GM12878 (cell line): ENCODE measurements at regions not wholly inside any gene's neighbourhood (a gene's known extent, or its start where the extent isn't known, plus 50 kb on each side); places are given as distances from the start of the nearest gene placed in this dataset.

ENCODE experiments used
- ATAC-seq: fragments of 200-7000 bp; cut with Tn5 transposase; 3 replicates; pipeline ENCODE4 v1.9.1; 2020; ENCODE audit warnings: mild to moderate bottlenecking, moderate library complexity
- BruUV-seq: library from RNA; stranded (reverse); fragments of 400-500 nt; replicated peaks from 2 replicates; lab custom pipeline; 2021; lab: Mats Ljungman, UMichigan
- CTCF ChIA-PET: fragments of 300-600 bp; sonication (Branson Sonifier 250); formaldehyde crosslinking; extraction: SDS; loops from one replicate; lab custom pipeline; 2021; ENCODE audit warnings: inconsistent platforms; lab: Yijun Ruan, JAX
- POLR2A ChIA-PET: fragments of 350-600 bp; formaldehyde crosslinking; extraction: SDS; loops from one replicate; lab custom pipeline; 2021; ENCODE audit warnings: inconsistent platforms; lab: Charles Lee
- RAD21 ChIA-PET: fragments of 300-600 bp; sonication (Branson Sonifier 250); formaldehyde crosslinking; loops from one replicate; lab custom pipeline; 2023; ENCODE audit warnings: antibody characterized with exemption; ENCODE audit not compliant: unreplicated experiment; lab: Charles Lee
- SMC1A ChIA-PET: fragments of 300-600 bp; sonication (Branson Sonifier 250); formaldehyde crosslinking; loops from one replicate; lab custom pipeline; 2023; ENCODE audit not compliant: unreplicated experiment, uncharacterized antibody; lab: Charles Lee
- DNase-seq: peaks from one replicate; pipeline ENCODE4 v3.0.0-alpha.2; 2011; ENCODE audit warnings: low read depth, low spot score
- FAIRE-seq: peaks from 3 replicates; lab custom pipeline; 2011; peaks lifted over from hg19 to GRCh38; lab: Jason Lieb, UNC
- H2AFZ ChIP-seq: 2 replicates; pipeline ENCODE4 v1.6.0; 2011; ENCODE audit warnings: low read depth, low read length, control low read depth; ENCODE audit not compliant: control insufficient read depth
- H3K27ac ChIP-seq: 2 replicates; pipeline ENCODE4 v1.5.1; 2011; ENCODE audit warnings: control low read depth; ENCODE audit not compliant: control insufficient read depth, insufficient read depth
- H3K27me3 ChIP-seq, 2 experiments: replicated peaks in 1 of 2; 2 replicates each; pipeline versions ENCODE4 v1.6.0 to v1.6.1; 2011; ENCODE audit warnings: low read length in 1 of 2; ENCODE audit not compliant: control insufficient read depth in 2 of 2, insufficient read depth in 2 of 2
- H3K36me3 ChIP-seq, 2 experiments: 2 replicates each; pipeline ENCODE4 v1.5.1; 2011; ENCODE audit warnings: low read length in 1 of 2; ENCODE audit not compliant: control insufficient read depth in 2 of 2, insufficient read depth in 2 of 2
- H3K4me1 ChIP-seq: 2 replicates; pipeline ENCODE4 v1.6.1; 2011; ENCODE audit warnings: mild to moderate bottlenecking, low read length, moderate library complexity, mixed read lengths; ENCODE audit not compliant: control insufficient read depth, insufficient read depth
- H3K4me2 ChIP-seq: 2 replicates; pipeline ENCODE4 v1.6.0; 2011; ENCODE audit warnings: control low read depth; ENCODE audit not compliant: control insufficient read depth, insufficient read depth
- H3K4me3 ChIP-seq: fragments of 200-600 bp; sonication (generic); 2 replicates; pipeline ENCODE4 v1.5.1; 2016
- H3K79me2 ChIP-seq: 2 replicates; pipeline ENCODE4 v1.6.0; 2011; ENCODE audit warnings: low read length; ENCODE audit not compliant: control insufficient read depth, insufficient read depth
- H3K9ac ChIP-seq: 2 replicates; pipeline ENCODE4 v1.8.0; 2011; ENCODE audit warnings: low read length, control low read depth, mixed read lengths; ENCODE audit not compliant: control insufficient read depth, insufficient read depth
- H3K9me3 ChIP-seq: replicated peaks from 3 replicates; pipeline ENCODE4 v1.5.1; 2011; ENCODE audit warnings: mild to moderate bottlenecking, low read length; ENCODE audit not compliant: control insufficient read depth, insufficient read depth
- H4K20me1 ChIP-seq: 2 replicates; pipeline ENCODE4 v1.6.0; 2011; ENCODE audit not compliant: control insufficient read depth, insufficient read depth
- GABPA ChIP-seq: IDR thresholded peaks from 2 replicates; pipeline ENCODE4 v1.6.1; 2014; ENCODE audit warnings: antibody characterized with exemption, low read depth, mild to moderate bottlenecking, inconsistent platforms
- NFXL1 ChIP-seq: fragments of 450-650 bp; IDR thresholded peaks from 2 replicates; pipeline ENCODE4 v1.6.1; 2017; ENCODE audit warnings: antibody characterized with exemption, mild to moderate bottlenecking, borderline replicate concordance
- NRF1 ChIP-seq: conservative IDR thresholded peaks from 2 replicates; pipeline ENCODE4 v1.6.1; 2011; ENCODE audit warnings: mild to moderate bottlenecking, low read depth, low read length, improper control_type of control experiment
- POU2F2 ChIP-seq: IDR thresholded peaks from 3 replicates; pipeline ENCODE4 v1.6.1; 2011; ENCODE audit warnings: low read depth, mild to moderate bottlenecking, low read length, borderline replicate concordance
- TCF12 ChIP-seq: IDR thresholded peaks from 2 replicates; pipeline ENCODE4 v1.6.1; 2011; ENCODE audit warnings: low read depth, mild to moderate bottlenecking, low read length
- TCF3 ChIP-seq: IDR thresholded peaks from 2 replicates; pipeline ENCODE4 v1.6.1; 2012; ENCODE audit warnings: low read depth, mild to moderate bottlenecking, low read length, borderline replicate concordance; ENCODE audit not compliant: insufficient read depth
- WGBS: methylation state at CpG from one replicate; pipeline ENCODE4 v1.1.6; 2016; ENCODE audit warnings: low lambda C conversion rate; ENCODE audit not compliant: insufficient replicate concordance, insufficient coverage; ENCODE audit errors: missing lambda C conversion rate; 5-methylcytosine and 5-hydroxymethylcytosine counted together
- in situ Hi-C: fragments of 300-500 bp; cut with MboI; formaldehyde crosslinking; loops from 9 replicates; pipeline ENCODE4 v1.14.3; 2018; ENCODE audit warnings: mixed read lengths
- intact Hi-C: fragments of 100-400 bp; cut with micrococcal nuclease; formaldehyde crosslinking; loops from one replicate; pipeline ENCODE4 v1.14.2; 2022; ENCODE audit not compliant: unreplicated experiment
- TF ChIP-seq, protein P1 (sequence below): fragments of 450-650 bp; IDR thresholded peaks from 2 replicates; pipeline ENCODE4 v1.6.1; 2017; ENCODE audit warnings: low read depth, mild to moderate bottlenecking, moderate library complexity

DNA sequence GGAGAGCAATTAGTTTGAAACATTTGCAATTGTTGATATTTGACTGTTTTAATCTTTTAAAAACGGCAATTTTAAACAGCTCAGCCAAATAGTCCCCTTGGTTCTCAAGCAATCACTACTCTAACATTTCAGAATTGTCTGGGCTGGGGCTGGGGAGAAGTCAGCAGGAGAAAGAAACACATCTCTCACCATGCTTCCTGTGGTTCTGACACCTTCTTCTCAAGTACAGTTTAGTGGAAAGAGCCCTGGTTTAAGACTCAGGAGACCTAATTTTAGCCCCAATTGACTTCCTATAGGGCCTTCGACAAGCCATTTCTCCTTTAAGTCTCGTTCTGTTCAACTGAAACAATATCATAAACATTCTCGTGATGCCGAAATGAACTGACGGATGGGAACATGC, 168.4 kb upstream of the CDYL start:
- H2AFZ ChIP-seq: no peak overlapping the region
- no peak overlapping the region for H3K27ac ChIP-seq
- no peaks in the 10 kb centered on the region for H3K79me2 ChIP-seq
- H3K4me2 ChIP-seq: no peak overlapping the region
- intact Hi-C loops (no loop called here), in situ Hi-C loops (no loop called here)
- H4K20me1 ChIP-seq: no peaks in the 10 kb centered on the region
- SMC1A ChIA-PET: no interaction called here
- CTCF ChIA-PET: no interaction called here
- H3K4me1 ChIP-seq: no peaks in the 10 kb centered on the region; the same call in 1 of the 2 replicates
- no TSS peak for BruUV-seq
- ATAC-seq (peak; percentile 43; the same call in 2 of the 3 replicates), DNase-seq (no peak)
- WGBS: 43% methylated on average over 6 of the region's 6 CpGs
- H3K36me3 ChIP-seq: no peaks in the 10 kb centered on the region
- POLR2A ChIA-PET: no interaction called here
- no peak overlapping the region for H3K9ac ChIP-seq
- RAD21 ChIA-PET: no interaction called here
- no peaks in the 10 kb centered on the region for H3K9me3 ChIP-seq
- no peaks in the 10 kb centered on the region; a peak in 1 of 4 replicates for H3K27me3 ChIP-seq
- TF ChIP-seq POU2F2 (no peak), NFXL1 (no peak), TCF3 (no peak), NRF1 (no peak), TCF12 (no peak), GABPA (no peak)
- TF ChIP-seq, protein P1, sequence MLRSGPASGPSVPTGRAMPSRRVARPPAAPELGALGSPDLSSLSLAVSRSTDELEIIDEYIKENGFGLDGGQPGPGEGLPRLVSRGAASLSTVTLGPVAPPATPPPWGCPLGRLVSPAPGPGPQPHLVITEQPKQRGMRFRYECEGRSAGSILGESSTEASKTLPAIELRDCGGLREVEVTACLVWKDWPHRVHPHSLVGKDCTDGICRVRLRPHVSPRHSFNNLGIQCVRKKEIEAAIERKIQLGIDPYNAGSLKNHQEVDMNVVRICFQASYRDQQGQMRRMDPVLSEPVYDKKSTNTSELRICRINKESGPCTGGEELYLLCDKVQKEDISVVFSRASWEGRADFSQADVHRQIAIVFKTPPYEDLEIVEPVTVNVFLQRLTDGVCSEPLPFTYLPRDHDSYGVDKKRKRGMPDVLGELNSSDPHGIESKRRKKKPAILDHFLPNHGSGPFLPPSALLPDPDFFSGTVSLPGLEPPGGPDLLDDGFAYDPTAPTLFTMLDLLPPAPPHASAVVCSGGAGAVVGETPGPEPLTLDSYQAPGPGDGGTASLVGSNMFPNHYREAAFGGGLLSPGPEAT: no peak
- TF ChIP-seq, all 136 proteins: peak for 0
- no peak for FAIRE-seq
- no peak overlapping the region for H3K4me3 ChIP-seq
